ENCODE measurements at regions not wholly inside any gene's neighbourhood (a gene's known extent, or its start where the extent isn't known, plus 50 kb on each side); places are given as distances from the start of the nearest gene placed in this dataset.

DNA sequence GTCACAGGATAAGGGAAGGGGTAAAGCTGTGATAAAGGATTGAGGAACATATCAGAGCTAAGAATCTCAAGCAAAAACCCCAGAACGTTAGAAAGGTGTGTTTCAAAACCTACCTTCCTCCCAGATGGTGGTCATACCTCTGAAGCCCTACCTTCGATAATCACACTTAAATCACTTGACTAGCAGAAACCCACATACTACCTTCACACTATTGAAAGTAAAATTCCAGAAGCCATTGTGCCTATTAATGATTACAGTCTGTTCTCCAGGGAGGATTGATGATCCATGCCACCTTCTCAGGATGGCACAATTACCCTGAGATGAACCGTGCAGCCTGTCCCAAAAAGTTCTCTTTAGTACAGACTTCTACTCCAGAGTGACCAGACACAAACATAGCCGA is 72.3 kb upstream of the SOX4 start:
- H3K27ac ChIP-seq = no peak overlapping the region
- H3K4me1 ChIP-seq (ENCODE audit: control insufficient read depth in 1 of 2, low read depth in 2 of 2) = no peaks in the 10 kb centered on the region
- H3K36me3 ChIP-seq = no peaks in the 10 kb centered on the region
- DNase-seq (ENCODE audit: low spot score) (no peak), ATAC-seq (ENCODE audit: insufficient number of reproducible peaks, low FRiP score, low read depth) (no peak)
- H3K9me3 ChIP-seq = no peaks in the 10 kb centered on the region
- TF ChIP-seq, protein P1, sequence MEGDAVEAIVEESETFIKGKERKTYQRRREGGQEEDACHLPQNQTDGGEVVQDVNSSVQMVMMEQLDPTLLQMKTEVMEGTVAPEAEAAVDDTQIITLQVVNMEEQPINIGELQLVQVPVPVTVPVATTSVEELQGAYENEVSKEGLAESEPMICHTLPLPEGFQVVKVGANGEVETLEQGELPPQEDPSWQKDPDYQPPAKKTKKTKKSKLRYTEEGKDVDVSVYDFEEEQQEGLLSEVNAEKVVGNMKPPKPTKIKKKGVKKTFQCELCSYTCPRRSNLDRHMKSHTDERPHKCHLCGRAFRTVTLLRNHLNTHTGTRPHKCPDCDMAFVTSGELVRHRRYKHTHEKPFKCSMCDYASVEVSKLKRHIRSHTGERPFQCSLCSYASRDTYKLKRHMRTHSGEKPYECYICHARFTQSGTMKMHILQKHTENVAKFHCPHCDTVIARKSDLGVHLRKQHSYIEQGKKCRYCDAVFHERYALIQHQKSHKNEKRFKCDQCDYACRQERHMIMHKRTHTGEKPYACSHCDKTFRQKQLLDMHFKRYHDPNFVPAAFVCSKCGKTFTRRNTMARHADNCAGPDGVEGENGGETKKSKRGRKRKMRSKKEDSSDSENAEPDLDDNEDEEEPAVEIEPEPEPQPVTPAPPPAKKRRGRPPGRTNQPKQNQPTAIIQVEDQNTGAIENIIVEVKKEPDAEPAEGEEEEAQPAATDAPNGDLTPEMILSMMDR (IDR thresholded peaks at IDR 0.05) = no peak
- no peak overlapping the region for H3K4me3 ChIP-seq
- no peaks in the 10 kb centered on the region for H3K27me3 ChIP-seq (replicated peaks; ENCODE audit: insufficient read depth)

DNA sequence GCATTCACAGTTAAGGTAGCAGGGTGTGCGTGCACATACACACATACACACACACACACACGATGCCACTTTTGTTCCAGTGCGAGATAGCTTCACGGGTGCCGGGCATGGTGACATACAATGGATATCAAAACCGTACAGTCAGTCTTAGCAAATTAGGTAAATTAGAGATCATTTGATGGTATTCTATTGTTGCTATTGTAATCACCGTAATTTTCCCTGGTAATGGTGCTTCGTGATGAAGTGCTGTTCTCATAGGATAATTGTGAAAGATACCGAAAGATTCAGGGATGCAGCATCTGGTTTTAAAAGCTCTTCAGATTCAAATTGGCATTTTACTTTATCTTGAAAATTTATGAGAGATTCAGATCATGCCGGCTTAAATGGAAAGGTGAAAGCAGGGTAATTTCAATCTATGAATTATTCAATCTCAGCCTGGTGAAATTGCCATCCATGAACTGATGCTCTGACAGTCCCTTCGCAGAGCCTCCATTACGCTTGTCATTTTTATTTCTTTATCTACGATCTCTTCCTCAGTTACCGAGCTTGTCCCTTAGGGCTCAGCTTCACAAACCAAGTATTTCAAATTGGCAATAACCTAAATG is 71.3 kb upstream of the SOX4 start:
- Histone ChIP-seq H3K27ac (no peak overlapping the region), H3K36me3 (no peaks in the 10 kb centered on the region), H3K9me3 (no peaks in the 10 kb centered on the region), H3K4me1 (ENCODE audit: control insufficient read depth in 1 of 2, low read depth in 2 of 2) (no peaks in the 10 kb centered on the region), H3K27me3 (replicated peaks; ENCODE audit: insufficient read depth) (no peaks in the 10 kb centered on the region), H3K4me3 (no peak overlapping the region)
- DNase-seq (ENCODE audit: low spot score) (no peak), ATAC-seq (ENCODE audit: insufficient number of reproducible peaks, low FRiP score, low read depth) (no peak)
- TF ChIP-seq, protein P1 (IDR thresholded peaks at IDR 0.05) = no peak

DNA sequence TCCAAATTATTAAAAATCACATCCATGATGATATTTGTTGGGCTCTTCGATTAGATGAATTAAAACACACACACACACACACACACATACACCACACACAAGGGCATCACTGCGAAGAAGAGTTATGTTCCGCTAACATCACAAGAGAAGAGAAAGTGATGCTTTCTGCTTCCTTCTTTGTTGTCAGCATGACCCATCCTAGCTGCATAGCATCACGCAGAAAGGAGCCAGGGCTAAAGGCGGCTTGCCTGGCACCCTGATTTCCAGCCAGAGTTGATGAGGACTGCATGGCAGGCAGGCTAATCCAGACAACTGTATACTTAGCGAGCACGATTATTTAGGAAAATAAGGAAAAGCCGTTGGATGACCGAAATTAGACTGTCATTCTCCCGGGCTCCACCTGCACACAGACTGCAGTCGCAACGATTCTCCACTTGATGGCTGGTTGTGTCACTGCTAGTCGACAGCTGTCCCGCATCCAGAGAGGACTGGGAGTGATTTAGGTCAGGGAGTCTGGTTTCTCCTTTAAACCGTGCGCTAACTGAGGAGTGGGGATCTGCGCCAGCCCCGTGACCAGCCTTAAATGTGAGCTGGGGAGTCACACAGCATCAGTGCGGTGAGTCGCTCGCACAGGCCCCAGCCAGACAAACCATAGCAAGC is 70.6 kb upstream of the SOX4 start:
- TF ChIP-seq, protein P1 (IDR thresholded peaks at IDR 0.05) = no peak
- ATAC-seq (ENCODE audit: insufficient number of reproducible peaks, low FRiP score, low read depth) = no peak
- Histone ChIP-seq H3K36me3 (no peaks in the 10 kb centered on the region), H3K4me3 (no peak overlapping the region), H3K27ac (no peak overlapping the region), H3K9me3 (no peaks in the 10 kb centered on the region), H3K27me3 (replicated peaks; ENCODE audit: insufficient read depth) (no peaks in the 10 kb centered on the region), H3K4me1 (ENCODE audit: control insufficient read depth in 1 of 2, low read depth in 2 of 2) (no peaks in the 10 kb centered on the region)
- DNase-seq (ENCODE audit: low spot score) = no peak

DNA sequence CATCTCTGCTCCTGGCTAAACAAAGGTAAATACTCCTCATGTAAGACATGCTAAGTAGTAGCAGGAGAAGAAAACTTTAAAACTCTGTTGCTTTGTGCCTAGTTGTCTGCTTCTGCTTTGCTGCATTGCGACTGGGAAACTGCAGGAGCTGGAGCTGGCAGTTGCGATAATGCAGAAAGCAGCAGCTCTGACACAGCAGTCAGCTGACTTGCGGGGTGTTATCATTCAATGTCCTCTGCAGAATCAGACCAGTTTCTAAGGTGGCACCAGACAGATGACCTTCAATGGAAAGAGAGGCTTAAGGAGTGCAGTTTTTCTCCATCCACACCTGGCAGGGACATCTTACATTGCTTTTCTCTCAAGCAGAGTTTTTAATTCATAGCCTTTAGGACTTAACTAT is 69.9 kb upstream of the SOX4 start:
- Histone ChIP-seq H3K27me3 (replicated peaks; ENCODE audit: insufficient read depth) (no peaks in the 10 kb centered on the region), H3K4me3 (no peak overlapping the region), H3K36me3 (no peaks in the 10 kb centered on the region), H3K9me3 (no peaks in the 10 kb centered on the region), H3K4me1 (ENCODE audit: control insufficient read depth in 1 of 2, low read depth in 2 of 2) (no peaks in the 10 kb centered on the region), H3K27ac (no peak overlapping the region)
- TF ChIP-seq, protein P1 (IDR thresholded peaks at IDR 0.05) = no peak
- no peak for DNase-seq (ENCODE audit: low spot score)
- ATAC-seq (ENCODE audit: insufficient number of reproducible peaks, low FRiP score, low read depth) = no peak

DNA sequence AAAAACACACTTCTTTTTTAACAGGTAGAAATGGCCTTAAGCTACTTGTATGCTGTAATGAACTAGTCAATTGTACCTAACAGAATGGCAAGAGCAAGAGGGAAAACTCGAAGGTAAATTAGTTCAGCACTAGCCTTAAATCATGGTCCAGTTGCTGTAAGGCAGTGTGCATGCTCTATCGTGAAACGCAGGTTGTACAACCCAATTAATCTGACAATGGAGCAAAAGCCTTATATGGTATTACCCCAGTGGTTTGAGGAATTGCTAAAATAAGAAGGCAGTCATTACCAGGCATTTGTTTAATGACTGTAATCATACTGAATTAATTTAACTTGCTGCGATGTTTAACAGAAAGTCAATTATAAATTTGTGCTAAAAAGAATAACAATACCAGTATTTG is 69.3 kb upstream of the SOX4 start:
- Histone ChIP-seq H3K36me3 (no peaks in the 10 kb centered on the region), H3K27me3 (replicated peaks; ENCODE audit: insufficient read depth) (no peaks in the 10 kb centered on the region), H3K27ac (no peak overlapping the region), H3K4me3 (no peak overlapping the region), H3K9me3 (no peaks in the 10 kb centered on the region), H3K4me1 (ENCODE audit: control insufficient read depth in 1 of 2, low read depth in 2 of 2) (no peaks in the 10 kb centered on the region)
- DNase-seq (ENCODE audit: low spot score) (no peak), ATAC-seq (ENCODE audit: insufficient number of reproducible peaks, low FRiP score, low read depth) (no peak)
- TF ChIP-seq, protein P1 (IDR thresholded peaks at IDR 0.05) = no peak

Data from thoracic aorta (tissue), 2 donors.